ENCODE measurements at regions not wholly inside any gene's neighbourhood (a gene's known extent, or its start where the extent isn't known, plus 50 kb on each side); places are given as distances from the start of the nearest gene placed in this dataset.

GRCh38 chr12:124648710-124649384 lies 81.4 kb upstream of the NCOR2 start:
- TF ChIP-seq CTCF (IDR thresholded peaks at IDR 0.05): no peak
- no peak for TF ChIP-seq POLR2A (IDR thresholded peaks at IDR 0.05)
